Ecto neural progenitor cell (in vitro differentiated cells): ENCODE measurements at regions not wholly inside any gene's neighbourhood (a gene's known extent, or its start where the extent isn't known, plus 50 kb on each side); places are given as distances from the start of the nearest gene placed in this dataset.
"Not testable (repeated sequence)": the region's sequence is repeated elsewhere in the genome, so short reads cannot be mapped to it uniquely, and the experiment has no call there.

Experiments used
- DNase-seq: peaks from one replicate; pipeline ENCODE4 v3.0.0-alpha.2; 2018; ENCODE audit warnings: low spot score

DNA sequence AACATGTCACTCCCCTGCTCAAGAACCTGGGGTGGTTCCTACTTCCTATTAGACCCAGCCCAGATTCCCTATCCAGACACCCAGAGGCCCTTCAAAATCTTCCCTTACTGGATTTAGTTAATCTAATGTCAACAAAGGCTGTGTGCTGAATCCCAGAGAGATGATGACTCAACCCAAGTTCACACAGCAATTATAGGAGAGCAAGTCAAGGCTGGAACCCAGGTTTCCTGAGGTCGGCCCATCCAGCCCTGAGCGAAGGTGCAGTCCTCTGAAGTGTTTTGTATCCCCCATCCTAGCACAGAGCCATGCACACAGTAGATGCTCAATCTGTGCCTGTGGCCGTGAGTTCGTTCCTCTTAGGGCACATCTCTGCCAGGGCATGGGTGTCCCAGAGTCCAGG, 452.1 kb downstream of the GOLGA6L6 start:
- not testable (repeated sequence) for DNase-seq

DNA sequence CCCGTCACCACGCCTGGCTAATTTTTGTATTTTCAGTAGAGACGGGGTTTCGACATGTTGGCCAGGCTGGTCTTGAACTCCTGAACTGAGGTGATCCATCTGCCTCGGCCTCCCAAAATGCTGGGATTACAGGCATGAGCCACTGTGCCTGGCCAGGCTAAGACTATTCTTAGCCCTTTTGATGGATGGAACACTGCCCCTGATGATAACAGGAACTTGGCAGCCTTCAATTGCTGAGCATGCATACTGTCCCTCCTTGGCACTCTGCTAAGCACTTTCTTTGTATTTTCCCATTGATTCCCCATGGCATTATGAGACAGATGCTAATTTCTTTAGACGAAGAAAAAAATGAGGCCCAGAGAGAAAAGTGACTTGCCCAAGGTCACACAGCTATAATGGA, 457.6 kb downstream of the GOLGA6L6 start:
- DNase-seq: not testable (repeated sequence)

DNA sequence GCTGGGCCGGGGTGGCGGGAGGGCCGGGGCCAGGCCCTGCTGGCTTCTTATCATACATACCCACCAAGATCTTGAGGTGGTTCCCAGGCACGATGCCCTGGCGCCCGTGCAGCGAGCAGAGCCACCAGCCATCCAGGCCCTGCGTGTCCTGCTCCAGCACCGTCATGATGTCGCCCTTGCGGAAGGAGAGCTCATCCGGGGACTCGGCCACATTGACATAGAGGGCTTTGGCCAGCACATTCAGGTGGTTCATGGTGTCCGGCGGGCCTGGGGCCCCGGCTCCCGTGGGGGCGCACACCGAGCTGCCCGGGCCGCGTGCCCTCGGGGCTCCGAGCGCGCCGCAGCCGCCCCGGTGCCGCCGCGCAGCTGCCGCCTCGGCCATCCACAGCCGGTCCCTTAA, 467.5 kb downstream of the GOLGA6L6 start:
- DNase-seq: peak; percentile 15

DNA sequence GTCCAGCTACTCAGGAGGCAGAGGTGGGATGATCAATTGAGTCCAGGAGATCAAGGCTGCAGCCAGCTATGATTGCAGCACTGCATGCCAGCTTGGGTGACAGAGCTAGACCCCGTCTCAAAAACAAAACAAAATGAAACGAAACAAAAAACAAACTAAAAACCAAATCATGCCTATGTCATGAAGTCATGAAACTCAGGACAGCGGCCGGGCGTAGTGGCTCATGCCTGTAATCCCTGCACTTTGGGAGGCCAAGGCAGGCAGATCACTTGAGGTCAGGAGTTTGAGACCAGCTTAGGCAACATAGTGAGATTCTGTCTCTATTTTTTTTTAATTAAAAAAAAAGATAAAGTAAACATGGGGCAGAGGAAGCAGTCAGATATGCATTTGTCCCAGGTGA, 472.6 kb downstream of the GOLGA6L6 start:
- DNase-seq: not testable (repeated sequence)

DNA sequence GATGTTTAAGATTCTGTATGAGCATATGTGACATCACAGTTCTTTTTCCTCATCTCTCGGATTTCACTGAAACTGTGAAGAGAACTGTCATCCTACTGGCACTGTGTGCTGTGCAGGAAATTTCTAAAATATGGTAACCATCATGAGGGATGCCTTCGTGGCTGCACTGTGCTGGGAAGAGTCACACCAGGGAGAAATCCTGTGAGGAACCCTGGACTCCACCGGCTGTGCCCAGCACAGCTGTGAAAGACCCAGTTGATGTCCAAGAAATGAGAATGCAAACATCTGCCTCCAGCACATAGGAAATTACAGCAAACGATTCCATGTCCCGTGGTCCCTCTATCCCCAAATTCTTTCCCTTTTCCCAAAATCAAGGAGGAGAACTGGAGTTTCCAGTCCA, 475.4 kb downstream of the GOLGA6L6 start:
- DNase-seq: peak; percentile 25

DNA sequence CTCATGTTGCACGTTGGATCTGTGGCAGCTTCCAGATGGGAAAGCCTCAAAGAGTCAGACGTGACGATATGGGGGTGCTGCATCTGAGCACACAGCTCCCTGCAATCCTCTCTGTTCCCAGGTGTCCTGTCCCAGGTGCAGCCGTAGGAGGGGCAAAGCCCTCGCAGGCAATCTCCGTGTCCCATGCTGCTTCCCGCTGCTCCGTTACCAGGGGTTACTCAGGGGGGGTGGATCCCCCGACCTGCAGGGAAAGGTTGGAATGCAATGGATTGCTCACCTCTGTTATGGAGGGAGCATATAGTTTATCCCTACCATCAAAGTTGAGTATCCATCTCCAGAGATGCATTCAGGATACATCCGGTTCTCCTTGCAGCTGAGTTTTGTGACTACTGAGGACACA, 476.1 kb downstream of the GOLGA6L6 start:
- not testable (repeated sequence) for DNase-seq

DNA sequence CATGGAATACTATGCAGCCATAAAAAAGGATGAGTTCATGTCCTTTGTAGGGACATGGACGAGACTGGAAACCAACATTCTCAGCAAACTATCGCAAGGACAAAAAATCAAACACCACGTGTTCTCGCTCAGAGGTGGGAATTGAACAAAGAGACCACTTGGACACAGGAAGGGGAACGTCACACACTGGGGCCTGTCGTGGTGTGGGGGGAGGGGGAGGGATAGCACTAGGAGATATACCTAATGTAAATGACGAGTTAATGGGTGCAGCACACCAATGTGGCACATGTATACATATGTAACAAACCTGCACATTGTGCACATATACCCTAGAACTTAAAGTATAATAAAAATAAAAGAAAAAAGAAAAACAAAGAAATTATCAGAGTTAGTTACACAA, 478.4 kb downstream of the GOLGA6L6 start:
- not testable (repeated sequence) for DNase-seq

DNA sequence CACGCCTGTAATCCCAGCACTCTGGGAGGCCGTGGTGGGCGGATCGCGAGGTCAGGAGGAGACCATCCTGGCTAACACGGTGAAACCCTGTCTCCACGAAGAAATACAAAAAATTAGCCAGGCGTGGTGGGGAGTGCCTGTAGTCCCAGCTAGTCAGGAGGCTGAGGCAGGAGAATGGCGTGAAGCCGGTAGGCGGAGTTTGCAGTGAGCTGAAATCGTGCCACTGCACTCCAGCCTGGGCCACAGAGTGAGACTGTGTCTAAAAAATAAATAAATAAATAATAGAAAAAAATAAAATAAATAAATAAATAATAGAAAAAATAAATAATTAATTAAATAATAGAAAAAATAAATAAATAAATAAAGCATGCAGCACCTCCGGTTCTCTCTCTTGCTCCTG, 480.8 kb downstream of the GOLGA6L6 start:
- not testable (repeated sequence) for DNase-seq

DNA sequence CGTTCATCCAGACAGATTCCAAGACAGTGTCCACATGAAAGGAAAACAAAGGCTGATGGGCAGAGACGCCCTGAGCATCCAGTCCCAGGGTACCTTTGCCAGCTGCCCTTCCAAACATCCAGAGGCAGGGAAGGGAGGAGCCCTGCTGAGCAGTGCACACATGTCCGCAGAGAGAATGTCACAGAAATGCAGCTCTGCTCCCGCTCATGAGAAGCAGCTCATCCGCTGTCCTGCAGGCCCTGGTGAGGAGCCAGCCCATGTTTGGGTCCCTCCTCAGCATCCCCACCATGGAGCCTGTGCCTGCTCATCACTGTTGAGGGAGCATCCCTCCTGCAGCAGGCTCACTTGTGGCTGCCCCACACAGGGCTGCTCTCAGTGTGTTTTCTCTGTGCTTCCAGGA, 484.7 kb downstream of the GOLGA6L6 start:
- DNase-seq: peak; percentile 7

DNA sequence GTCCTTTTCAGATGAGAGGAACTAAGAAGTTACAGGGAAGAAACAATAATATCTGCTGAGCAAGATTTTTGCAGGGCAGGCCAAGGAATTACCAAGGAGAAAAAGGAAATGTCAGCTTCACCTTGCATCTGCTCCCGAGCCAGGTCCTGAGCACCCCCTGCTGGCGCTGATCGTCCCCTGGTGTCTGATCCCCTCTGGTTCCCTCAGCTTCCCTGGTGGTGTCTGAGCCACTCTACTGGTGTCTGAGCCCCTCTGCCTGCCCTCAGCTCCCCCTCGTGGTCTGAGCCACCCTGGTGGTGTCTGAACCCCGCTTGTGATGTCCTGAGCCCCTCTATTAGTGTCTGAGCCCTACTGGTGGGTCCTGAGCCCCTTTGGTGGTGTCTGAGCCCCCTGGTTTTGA, 485.7 kb downstream of the GOLGA6L6 start:
- DNase-seq: peak; percentile 15

DNA sequence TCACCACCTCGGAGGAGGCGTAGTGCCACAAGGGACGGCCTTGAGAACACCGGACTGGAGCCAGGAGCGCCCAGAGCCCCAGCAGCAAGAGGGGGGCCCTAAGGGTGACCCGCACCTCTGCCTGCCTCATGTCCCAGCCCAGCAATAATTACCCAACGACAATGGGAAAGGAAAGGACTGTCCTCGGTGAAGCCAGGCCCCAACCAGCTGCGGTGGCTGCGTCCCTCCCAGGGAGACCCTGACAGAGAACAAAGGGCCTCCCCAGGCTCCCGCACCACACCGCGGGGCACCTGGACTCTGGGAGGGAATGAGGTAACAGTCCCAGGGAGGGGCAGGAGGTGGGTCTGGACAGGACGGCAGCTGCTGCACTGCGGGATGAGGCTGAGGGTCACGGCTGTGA, 493.4 kb downstream of the GOLGA6L6 start:
- not testable (repeated sequence) for DNase-seq

DNA sequence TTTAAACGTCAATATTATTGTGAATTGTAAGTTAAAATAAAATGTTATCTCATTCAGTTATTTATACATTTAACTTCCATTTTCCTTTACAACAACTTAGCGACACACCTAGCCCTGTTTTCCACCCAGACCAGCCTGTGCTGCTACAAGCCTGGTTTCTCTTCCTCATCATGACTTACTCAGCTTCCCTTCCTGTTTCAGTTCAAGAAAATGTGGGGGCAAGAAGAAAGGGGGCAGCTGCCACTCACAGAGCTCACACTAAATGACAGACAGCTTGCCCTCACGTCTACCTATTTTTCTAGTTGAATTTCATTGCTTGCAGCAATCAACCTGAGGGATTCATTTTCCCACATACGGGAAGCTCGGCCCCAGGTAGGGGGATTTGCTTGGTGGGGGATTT, 496.4 kb downstream of the GOLGA6L6 start:
- not testable (repeated sequence) for DNase-seq

DNA sequence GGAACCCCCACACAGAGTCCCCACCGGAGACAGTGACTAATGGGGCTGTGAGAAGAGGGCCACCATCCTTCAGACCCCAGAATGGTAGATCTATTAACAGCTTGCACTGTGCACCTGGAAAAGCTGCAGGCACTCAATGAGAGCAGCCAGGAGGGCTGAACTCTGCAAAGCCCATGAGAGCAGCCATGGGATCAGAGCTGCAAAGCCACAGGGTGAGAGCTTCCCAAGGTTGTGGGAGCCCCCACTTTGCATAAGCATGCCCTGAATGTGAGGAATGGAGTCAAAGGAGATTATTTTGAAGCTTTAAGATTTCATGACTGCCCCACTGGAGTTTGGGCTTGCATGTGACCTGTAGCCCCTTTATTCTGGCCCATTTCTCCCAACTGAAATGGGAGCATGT, 500.9 kb downstream of the GOLGA6L6 start:
- DNase-seq: not testable (repeated sequence)

DNA sequence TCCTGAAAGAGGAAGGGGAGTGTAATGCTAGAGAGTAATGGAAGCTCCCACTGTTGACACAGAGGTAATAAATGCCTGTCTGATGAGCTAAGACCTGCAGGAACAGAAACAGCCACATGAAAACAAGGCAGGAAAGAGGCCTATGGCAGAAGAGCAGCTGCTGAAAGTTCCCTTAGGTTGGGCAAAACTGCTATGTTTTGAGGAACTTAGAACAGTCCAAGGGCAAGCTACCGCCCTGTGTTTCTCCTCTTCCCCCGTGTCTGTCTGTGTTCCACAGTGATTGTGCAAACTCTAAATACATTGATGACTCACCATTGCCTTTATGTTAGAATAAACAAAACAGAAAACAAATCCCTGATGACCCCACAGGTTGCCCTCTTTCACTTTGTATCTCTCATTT, 516.6 kb downstream of the GOLGA6L6 start:
- DNase-seq: not testable (repeated sequence)

DNA sequence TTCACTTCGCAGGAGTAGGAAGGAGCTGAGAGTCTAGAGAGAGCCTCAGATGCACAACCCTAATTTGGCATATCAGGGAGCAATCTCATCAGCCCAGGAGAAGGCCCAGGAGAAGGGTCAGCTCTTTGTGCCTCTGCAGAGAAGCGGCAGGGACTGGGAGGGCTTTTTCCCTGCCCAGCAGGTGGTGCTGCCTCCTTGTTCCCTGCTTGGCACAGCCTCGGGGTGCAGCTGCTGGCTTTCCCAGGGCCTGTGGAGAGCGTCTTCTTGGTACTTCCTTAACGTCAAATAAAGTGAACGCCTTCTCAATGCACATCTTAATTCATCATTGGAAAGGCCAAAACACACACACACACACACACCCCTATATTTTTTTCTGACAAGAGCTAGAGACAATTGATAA, 519.3 kb downstream of the GOLGA6L6 start:
- not testable (repeated sequence) for DNase-seq

DNA sequence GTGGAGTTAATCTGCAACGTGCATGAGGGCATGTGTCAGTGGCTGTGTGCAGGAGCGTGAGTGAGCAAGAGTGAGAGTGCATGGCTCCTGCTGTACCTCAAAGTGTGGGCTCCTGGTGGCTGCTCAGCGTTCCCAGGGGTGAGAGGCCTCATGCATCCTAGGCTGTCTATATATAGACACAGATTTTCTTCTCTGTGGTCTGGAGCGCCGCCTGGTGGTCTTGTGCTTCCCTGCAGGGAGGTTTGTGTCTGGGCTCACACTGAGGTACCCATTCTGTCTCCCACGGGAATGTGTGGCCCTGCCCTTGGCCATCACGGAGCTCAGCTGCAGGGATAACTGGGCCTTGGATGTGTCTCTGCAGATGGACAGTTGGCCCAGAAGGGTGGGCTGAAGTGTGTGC, 520.2 kb downstream of the GOLGA6L6 start:
- not testable (repeated sequence) for DNase-seq

DNA sequence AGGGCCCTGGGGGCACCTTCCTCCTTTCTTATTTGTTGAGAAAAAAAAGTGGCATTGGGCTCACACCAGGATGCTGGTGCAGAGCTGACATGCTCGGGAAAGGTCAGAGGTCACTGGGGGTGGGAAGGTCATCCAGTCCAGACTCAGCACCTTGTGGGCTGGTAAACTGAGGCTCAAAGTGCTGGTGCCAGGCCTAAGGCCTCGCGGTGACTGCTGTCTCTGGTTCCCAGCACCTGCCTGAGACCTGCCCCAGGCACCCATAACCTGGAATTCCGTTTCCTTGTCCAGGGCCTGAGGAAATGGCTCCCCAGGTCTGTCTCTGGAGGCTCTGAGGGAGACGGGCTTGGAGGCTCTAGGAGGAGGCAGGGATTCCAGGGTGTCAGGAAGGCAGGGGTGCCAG, 521.0 kb downstream of the GOLGA6L6 start:
- DNase-seq: not testable (repeated sequence)

DNA sequence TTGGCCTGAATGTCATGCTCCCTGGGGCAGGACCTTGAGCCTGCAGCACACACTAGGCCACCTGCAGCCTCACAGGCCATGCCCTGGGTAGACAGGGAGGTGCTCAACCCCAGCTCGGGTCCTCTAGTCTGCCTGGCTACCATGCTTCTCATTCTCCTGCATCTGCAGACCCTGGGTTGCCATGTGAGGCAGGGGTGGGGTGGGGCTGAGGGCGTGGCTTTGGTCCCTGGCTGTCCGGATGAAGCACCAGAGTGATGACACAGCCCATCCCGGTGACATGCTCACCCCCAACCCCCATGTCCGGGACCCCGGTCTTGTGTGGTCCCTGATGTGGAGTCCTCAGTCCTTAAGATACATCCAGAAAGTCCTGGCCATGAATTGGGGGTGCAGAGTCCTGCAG, 521.8 kb downstream of the GOLGA6L6 start:
- DNase-seq: not testable (repeated sequence)

DNA sequence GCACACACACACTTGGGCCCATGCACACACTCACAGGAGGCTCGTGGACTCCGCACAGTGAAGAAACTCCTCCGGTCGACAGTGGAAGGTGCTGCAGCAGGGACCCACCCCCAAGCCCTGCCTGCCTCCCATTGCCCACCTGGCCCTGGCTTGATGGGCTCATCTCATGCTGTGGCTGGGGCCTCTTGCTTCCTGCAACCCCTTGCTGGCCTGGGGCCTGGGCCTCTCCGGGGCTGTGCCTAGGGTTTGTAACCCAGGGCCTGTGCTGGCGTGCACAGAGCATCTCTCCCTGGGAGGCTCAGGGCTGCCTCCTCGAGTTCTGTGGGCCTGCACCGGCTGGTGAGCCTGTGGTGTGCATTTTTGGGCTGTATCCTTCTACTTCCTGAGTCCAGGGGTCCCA, 524.0 kb downstream of the GOLGA6L6 start:
- DNase-seq: not testable (repeated sequence)

DNA sequence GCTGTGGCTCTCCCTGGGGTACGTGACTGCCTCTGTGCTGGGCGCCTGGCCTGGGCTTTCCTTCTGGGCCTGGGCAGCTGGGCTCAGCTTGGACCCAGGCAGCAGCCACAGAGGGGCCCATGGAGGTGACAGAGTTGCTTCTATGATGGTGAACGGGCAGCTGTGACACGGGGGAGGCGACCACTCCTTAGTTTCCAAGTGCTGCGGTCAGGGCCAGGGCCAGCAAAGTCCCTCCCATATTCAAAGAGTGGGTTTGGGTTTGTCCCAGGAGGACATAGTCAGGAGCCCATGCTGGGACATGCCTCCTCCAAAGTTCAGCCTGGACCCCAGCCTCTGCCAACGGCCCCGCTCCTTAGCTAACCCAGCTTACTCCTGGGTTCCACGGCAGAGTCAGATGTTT, 524.7 kb downstream of the GOLGA6L6 start:
- not testable (repeated sequence) for DNase-seq

DNA sequence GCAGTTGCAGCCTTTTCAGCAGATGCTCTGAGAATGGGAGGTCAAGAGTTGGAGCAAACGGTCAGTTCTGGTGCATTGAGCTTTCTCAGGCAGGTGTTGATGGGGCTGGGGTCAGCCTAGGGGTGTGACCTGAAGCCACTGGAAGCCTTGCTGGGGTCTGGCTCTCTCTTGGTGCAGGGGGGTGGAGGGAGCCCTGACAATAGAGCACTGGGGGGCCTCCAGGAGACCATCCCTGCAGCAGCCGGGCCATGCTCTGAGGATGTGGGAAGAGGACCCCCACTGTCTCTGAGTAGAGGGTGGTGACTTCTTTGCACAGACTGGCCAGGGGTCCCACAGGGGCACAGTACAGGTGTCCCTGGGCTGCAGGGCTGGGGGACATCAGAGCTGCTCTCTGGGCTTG, 528.8 kb downstream of the GOLGA6L6 start:
- not testable (repeated sequence) for DNase-seq

DNA sequence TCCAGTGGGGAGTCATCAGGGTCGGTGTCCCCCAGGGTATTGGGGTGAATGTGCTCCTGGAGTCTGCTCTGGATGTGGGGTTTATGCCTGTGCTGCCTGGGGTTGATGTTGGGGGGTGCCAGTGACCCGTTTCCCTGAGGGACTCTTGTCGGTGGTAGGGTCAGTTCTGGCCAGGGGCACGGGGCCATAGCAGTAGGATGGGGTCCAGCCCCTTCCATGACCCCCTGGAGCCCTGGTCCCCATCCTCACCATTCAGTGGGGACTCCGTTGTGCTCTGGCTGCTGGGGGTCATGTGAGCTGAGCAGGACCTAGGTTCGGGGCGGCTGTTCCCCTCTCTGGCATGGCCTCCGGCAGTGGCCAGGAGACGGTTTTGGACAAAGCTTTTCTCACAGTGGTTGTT, 530.8 kb downstream of the GOLGA6L6 start:
- DNase-seq: not testable (repeated sequence)

DNA sequence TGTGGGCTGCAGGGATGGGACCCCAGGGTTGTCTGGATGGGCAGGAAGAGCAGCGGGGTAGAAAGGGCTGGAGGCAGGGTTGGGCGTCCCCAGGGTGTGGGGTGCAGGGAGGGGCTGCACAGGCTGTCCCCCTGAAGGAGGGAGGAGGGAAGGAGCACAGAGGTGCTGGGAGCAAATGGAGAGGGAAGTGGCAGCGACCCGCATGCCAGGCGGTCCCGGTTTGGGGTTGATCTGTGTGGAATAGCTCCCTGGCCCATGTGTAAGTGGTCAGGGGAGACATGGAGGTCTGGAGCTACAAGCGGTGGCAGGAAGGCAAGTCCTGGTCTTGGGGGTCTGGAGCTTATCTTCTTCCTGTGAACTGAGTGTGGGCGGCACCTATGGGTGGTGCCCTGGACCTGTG, 532.0 kb downstream of the GOLGA6L6 start:
- DNase-seq: not testable (repeated sequence)

DNA sequence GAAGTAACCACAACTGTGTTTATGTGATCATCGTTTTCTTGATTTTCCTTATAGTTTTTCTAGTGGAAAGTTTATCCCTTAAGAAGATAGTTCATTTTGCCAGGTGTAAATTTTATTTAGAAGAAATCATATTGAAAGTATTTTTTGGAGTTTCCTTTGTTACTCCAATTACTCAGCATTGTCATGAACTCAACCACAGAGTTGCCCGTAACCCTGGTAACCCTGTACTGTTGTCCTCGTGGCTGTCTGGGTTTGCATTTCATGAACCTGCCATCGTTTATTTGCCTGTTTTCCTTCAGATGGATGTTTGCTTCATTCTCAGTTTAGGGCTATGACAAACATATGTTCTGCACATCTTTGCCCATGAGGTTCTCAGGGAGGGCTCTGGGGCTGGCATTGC, 534.3 kb downstream of the GOLGA6L6 start:
- DNase-seq: not testable (repeated sequence)

DNA sequence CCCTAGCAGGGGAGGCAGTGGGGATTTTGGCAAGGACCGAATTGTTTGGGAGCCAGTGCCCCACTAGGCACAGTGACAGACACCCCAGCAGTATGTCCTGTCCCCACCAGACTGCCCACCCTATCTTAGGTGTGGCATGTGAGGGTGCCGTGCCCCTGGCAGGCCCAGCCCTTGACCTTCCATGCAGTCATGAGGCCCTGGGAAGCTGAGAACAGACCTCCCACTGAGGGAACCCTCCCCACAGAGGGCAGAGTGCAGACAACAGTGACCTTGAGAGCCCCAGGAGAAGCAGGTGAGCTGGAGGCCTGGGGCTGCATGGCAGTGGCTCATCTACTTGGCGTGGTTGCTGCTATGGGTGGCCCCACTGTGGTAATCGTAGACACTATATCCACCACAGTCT, 538.1 kb downstream of the GOLGA6L6 start:
- DNase-seq: not testable (repeated sequence)
